HG03139 (cell line): ENCODE measurements at regions not wholly inside any gene's neighbourhood (a gene's known extent, or its start where the extent isn't known, plus 50 kb on each side); places are given as distances from the start of the nearest gene placed in this dataset.

Experiments
- ATAC-seq: cut with Tn5 transposase; IDR thresholded peaks from one replicate; pipeline ENCODE4 v1.9.1; 2021; ENCODE audit not compliant: unreplicated experiment

DNA sequence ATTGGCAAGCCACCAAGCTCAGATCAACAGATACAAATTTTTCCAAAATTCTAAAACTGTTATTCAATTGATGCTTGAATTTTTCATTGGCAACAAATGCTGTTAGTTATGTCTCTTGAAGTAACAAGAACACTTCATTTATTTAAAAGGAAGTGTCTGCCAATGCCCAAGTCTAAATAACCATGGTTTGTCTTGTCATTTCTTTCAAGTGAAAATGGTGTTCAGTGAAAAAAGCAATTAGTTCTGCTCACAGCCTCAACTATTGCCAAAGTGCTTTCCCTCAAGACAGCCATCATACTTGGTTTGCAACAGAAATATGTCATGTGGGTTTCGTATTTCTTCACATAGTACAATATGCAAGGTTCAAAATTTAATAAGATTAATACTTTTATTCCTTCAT lies 312.6 kb upstream of the LMCD1 start:
- no peak for ATAC-seq

DNA sequence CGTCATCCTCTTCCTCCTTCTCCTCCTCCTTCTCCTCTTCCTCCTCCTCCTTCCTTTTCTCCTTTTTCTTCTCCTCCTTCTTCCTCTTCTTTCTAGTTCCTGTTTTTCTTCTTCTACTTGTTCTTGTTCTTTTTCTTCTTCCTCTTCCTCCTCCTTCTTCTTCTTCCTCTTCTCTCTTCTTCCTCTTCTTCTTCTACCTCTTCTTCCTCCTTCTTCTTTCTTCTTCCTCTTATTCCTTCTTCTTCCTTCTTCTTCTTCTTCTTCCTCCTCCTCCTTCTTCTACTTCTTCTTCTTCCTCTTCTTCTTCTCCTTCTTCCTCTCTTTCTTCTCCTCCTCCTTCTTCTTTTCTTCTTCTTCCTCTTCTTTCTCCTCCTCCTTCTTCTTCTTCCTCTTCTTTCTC lies 310.2 kb upstream of the LMCD1 start:
- ATAC-seq: no peak

- no peak for ATAC-seq
Measured at GRCh38 chr3:8197384-8197783, 304.2 kb upstream of the LMCD1 start.

DNA sequence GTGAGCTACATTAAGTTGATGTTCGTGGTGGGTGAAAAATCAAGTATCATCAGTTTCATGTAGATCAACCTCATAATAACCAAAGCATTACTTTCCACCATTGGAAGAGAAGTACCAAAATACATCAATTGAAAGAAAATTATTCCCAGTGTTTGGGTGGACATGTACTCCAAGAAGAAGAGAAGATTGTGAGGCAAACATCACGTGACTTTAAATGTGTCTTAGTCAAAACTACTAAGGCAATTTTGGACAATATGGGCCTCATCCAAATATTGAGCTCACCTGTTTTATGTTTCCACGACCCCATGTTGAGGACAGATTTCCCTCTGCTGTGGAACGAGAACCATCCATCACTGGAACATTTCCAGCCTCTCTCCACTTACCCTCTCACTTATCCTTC lies 303.0 kb upstream of the LMCD1 start:
- ATAC-seq: no peak

DNA sequence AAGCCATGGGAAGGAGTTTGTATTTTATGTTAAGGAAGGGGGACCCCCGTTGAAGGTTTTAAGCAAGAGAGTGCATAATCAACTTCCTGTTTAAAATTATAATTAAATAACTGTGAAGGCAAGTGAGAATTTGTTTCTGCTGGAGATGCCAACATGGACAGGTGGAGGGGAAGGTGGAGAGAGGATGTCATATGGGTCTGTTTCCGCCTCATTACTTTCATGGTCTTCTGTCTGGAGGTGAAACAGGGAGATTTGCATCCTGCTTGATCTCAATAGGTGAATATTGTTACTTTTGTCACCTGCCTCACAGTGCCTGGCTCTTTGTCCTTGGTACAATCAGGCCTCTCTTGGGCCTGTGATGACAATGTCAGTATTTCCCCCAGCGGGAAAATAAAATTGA lies 300.6 kb upstream of the LMCD1 start:
- no peak for ATAC-seq

DNA sequence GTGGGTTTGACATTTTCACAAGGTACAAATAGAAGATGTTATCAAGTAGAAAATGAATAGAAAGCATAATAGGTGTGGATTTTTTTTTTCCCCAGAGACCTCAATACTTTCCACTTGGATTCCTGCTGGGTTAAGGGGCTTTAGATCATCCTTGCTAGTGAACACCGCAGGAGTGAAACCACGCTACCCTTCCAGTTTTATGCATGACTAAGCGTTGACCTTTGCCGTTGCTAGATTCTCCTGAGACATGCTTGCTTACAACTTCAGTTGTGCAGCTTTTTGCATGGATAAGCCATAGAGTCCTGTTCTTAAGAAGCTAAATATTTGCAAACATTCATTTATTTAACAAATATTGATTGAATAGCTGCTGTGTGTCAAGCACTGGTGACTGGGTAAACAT lies 299.7 kb upstream of the LMCD1 start:
- ATAC-seq: no peak

DNA sequence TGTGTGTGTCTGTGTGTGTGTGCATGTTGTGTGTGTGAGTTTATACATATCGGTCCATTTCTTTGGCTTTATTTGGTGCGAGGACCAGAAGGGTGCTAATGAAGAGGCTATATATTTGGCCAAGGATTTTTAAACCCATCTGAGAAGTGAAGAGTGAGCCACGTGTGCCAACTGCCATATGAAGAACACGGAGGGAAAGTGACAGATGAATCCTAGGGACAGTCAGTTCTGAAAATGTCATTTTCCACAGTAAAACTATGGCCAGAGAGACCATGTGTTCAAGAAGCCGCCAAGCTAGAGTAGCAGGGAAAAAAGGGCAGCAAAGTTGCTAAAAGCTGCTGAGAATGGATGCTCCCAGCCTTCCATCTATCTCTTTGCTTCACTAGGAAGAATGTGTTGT lies 297.3 kb upstream of the LMCD1 start:
- ATAC-seq: no peak

DNA sequence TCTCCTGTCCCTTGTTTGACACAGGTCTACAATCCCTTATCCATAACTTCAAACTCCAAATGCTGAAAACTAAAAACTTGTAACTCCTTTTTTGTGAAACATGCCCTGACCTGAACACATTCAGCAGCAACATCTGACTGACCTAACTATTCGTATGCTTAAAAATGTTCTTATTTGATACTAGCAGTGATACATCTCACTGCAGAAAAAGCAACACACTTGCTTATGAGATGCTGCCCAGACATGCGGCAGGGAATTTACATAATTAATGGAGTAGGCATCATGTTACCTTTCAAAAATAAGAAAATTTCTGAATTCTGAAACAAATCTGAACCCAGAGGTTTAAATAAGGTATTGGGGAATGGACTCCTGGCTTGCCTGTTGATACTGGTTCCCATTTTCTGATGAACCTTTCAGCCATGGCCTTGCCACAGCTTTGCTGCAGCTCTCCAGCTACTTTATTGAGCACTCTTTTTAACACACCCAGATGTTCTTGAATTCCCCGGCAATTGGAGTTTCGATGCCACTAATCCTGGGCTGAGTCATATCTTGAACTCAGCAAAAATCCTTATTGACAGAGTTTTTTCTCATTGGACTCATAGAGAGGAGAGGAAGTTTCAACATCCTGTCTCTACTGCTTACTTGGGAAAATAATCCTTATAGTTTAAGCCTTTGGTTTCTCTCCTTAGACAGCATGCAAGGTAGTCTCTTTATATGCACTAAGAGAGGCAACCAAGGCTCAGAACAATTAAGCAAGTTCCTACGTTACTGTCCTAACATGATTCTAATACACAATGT lies 296.6 kb upstream of the LMCD1 start:
- ATAC-seq: no peak

- no peak for ATAC-seq
Measured at GRCh38 chr3:8205881-8206280, 295.7 kb upstream of the LMCD1 start.

DNA sequence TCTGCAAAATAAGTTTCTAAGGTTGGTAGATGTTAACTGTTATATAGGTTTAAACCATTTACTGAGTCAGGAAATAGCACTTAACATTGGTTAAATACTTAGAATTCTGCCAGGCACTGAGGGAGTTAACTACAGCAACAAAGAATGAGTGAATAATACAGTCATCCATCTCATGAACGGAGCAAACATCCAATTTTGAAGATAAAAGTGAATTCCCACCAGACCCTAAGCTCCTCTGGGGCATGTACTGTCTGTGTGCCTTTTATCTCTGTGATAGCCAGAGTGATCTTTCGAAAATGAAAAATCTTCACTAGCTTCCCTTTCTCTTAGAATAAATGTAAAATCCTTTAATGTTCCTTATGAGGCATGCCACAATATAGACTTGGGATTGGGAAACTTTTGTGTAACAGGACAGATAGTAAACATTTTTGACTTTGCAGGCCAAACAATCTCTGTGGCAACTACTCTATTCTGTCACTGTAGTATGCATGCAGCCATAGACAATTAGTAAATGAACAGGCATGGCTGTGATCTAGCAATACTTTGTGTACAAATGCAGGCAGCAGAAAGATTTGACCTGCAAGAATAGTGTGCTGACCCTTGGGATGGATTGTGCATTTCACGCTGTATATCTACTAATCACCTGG lies 294.5 kb upstream of the LMCD1 start:
- no peak for ATAC-seq

GRCh38 chr3:8210882-8211341 lies 290.7 kb upstream of the LMCD1 start:
- no peak for ATAC-seq

DNA sequence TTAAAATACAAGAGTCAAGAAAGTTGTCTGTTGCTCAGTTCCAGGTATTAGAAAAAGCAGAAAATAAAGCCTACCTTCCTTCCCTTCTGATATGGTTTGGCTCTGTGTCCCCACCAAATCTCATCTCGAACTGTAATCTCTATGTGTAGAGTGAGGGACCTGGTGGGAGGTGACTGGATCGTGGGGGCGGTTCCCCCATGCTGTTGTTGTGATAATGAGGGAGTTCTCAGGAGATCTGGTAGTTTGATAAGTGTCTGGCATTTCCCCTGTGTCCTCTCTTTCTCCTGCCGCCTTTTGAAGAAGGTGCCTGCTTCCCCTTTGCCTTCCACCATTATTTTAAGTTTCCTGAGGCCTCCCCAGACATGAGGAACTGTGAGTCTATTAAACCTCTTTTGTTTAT lies 288.8 kb upstream of the LMCD1 start:
- ATAC-seq: no peak

GRCh38 chr3:8213286-8213685 lies 288.3 kb upstream of the LMCD1 start:
- no peak for ATAC-seq

DNA sequence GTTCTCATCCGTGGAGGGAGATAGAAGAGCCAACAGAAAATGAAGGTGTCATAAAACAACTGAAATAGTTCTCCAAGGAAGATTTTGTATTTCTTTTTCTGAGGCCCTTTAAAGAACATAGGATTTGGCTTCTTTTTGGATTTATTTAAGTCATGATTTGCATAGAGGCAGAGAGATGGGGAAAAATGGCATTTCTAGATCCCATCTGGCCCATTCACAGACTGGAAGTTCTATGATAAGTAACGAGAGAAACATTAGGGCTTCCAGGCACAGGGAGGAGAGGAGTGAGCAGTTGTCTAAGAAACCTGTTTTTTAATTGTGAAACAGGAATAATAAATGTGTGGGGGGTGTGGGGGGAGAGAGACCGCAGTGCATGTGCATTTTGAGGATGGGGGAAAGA lies 285.8 kb upstream of the LMCD1 start:
- ATAC-seq: no peak

DNA sequence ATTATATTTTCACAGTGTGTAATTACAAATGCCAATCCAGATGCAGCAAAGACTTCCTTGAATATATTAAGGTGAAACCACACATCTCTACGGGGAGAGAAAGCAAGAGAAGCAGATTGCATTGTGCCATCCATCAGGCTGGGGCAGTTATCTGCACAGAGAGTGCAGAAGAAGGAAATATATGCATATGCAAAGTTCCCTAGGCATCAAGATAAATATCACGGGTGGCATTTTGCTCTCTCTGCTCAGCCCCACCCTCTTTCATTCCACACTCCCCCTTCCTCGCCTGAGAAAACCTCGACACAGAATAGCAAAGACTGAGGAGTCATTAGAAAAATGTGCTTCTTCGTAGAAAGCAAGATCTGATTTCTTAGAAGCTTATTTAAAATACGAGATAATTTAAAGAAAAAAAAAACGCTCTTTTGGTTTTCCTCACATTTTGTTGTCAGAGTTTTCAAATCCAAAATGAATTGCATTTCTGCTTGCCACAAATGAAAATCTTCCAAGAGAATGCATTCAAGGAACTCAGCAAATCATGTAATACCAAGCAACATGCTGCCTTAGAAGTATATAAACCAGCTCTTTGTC lies 283.2 kb upstream of the LMCD1 start:
- no peak for ATAC-seq

GRCh38 chr3:8220291-8220690 lies 281.3 kb upstream of the LMCD1 start:
- ATAC-seq: no peak

- no peak for ATAC-seq
Measured at GRCh38 chr3:8223766-8224165, 277.9 kb upstream of the LMCD1 start.

- ATAC-seq: no peak
Measured at GRCh38 chr3:8224941-8225340, 276.7 kb upstream of the LMCD1 start.

- ATAC-seq: no peak
Measured at GRCh38 chr3:8233938-8234337, 267.7 kb upstream of the LMCD1 start.

- no peak for ATAC-seq
Measured at GRCh38 chr3:8236264-8236663, 265.4 kb upstream of the LMCD1 start.

GRCh38 chr3:8237893-8238292 lies 263.7 kb upstream of the LMCD1 start:
- ATAC-seq: no peak

DNA sequence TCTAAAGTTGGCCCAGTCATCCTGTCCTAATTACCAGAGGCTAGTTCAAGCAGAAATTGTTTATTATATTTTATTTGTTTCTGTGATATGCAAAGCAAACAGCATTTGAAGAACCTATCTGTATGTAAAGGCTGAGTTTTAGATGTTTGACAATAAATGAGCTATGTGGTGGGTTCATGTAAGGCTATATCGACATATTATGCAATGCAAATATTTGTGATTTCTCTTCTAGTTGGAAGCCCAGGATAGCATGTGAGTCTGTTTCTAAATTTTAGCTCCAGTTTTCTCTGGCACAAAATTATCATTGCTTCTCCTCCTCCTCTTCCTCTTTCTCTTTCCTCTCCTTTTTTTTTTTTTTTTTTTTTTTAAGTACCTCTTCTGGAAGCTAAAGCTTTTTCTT lies 263.2 kb upstream of the LMCD1 start:
- ATAC-seq: no peak
